ENCODE measurements at regions not wholly inside any gene's neighbourhood (a gene's known extent, or its start where the extent isn't known, plus 50 kb on each side); places are given as distances from the start of the nearest gene placed in this dataset.
"Not testable (repeated sequence)": the region's sequence is repeated elsewhere in the genome, so short reads cannot be mapped to it uniquely, and the experiment has no call there.

DNA sequence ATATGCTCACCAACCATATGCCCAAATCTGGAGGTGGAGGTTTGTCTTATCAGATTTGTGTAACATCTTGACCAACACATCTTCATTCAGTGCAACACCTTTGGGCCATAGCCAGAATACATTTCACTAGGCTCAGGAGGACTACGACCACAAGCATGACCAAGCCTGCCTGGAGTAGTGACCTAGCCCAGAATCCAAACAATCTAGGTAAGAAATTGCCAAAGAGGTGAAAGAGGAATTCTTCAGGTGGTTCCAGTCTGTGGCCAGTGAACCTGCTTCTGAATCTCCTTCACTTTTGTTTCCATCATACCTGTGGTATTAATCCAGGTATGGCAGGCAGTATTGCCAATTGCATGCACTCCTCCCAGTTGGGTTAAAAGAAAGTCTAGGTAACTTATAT lies 112.8 kb upstream of the RAB18 start:
- Histone ChIP-seq H3K27ac (ENCODE audit: low read depth, low read length) (no peak overlapping the region), H3K4me1 (ENCODE audit: control insufficient read depth, insufficient read depth, low read length, unreplicated experiment) (no peaks in the 10 kb centered on the region), H3K36me3 (ENCODE audit: insufficient read depth, low read length) (no peaks in the 10 kb centered on the region), H3K27me3 (ENCODE audit: insufficient read depth, low read length) (peaks cover 5% of the 10 kb centered on the region; the same call in 1 of the 2 replicates), H2AFZ (ENCODE audit: low read length, unreplicated experiment) (no peak overlapping the region), H3K79me2 (ENCODE audit: control insufficient read depth, insufficient read depth, low read length, unreplicated experiment) (no peaks in the 10 kb centered on the region), H3K4me3 (ENCODE audit: low read depth, low read length) (no peak overlapping the region)

GRCh38 chr10:27390681-27391080 lies 113.4 kb upstream of the RAB18 start:
- Histone ChIP-seq H3K36me3 (ENCODE audit: insufficient read depth, low read length) (no peaks in the 10 kb centered on the region), H3K27ac (ENCODE audit: low read depth, low read length) (no peak overlapping the region), H3K4me3 (ENCODE audit: low read depth, low read length) (no peak overlapping the region), H3K4me1 (ENCODE audit: control insufficient read depth, insufficient read depth, low read length, unreplicated experiment) (no peaks in the 10 kb centered on the region), H2AFZ (ENCODE audit: low read length, unreplicated experiment) (no peak overlapping the region), H3K27me3 (ENCODE audit: insufficient read depth, low read length) (peaks cover 5% of the 10 kb centered on the region; the same call in 1 of the 2 replicates), H3K79me2 (ENCODE audit: control insufficient read depth, insufficient read depth, low read length, unreplicated experiment) (no peaks in the 10 kb centered on the region)

- no peak overlapping the region for H2AFZ ChIP-seq (ENCODE audit: low read length, unreplicated experiment)
- H3K27ac ChIP-seq (ENCODE audit: low read depth, low read length), result no peak overlapping the region
- no peaks in the 10 kb centered on the region for H3K79me2 ChIP-seq (ENCODE audit: control insufficient read depth, insufficient read depth, low read length, unreplicated experiment)
- H3K4me1 ChIP-seq (ENCODE audit: control insufficient read depth, insufficient read depth, low read length, unreplicated experiment), result peaks cover 4% of the 10 kb centered on the region
- H3K27me3 ChIP-seq (ENCODE audit: insufficient read depth, low read length), result peaks cover 5% of the 10 kb centered on the region; the same call in 1 of the 2 replicates
- no peaks in the 10 kb centered on the region for H3K36me3 ChIP-seq (ENCODE audit: insufficient read depth, low read length)
- H3K4me3 ChIP-seq (ENCODE audit: low read depth, low read length), result no peak overlapping the region
These were observed 115.2 kb upstream of the RAB18 start for GRCh38 chr10:27388761-27389399.

DNA sequence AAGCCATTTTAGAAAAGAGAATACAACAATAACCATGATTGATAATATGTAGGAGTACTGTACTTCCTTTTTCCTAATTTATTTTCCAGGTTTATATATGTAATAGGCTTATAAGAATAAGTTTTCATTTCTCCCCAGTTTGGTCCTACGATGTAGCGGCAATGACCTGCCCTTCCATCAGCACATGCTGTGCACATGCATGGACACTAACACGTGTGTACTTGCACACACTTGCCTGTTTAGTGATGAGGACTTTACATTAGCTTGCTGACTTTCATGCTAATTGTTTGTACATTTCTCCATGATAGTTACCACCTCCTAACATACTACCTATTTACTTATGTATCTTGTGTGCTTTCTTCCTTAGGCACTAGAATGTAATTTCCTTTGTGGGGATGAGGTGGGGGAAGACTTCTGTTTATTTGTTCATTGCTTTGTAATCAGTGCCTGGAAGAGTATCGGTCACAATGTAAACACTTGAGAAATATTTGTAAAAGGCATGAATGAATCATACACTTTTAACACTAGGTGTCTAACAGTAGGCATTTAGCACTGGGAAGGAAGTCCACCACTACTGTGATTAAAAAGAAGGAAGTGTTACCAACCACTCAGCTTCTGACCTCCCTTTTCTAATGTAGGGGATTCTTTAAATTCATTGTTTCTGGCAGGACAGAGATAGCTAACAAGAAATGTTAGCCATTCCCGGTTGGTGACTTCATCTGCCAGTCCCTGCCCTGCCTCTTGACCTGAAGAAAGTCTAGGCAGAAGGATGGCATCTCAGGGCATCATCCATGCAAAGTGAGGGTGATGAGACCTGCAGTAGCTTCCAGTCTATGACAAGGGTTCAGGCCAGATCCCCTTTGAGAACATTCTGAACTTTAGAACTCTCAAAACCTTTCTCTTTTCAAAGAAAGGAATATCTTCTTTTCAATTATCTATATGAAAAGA lies 120.2 kb upstream of the RAB18 start:
- Histone ChIP-seq H3K27me3 (ENCODE audit: insufficient read depth, low read length) (peaks cover 5% of the 10 kb centered on the region; the same call in 1 of the 2 replicates), H3K79me2 (ENCODE audit: control insufficient read depth, insufficient read depth, low read length, unreplicated experiment) (no peaks in the 10 kb centered on the region), H2AFZ (ENCODE audit: low read length, unreplicated experiment) (no peak overlapping the region), H3K27ac (ENCODE audit: low read depth, low read length) (no peak overlapping the region), H3K4me1 (ENCODE audit: control insufficient read depth, insufficient read depth, low read length, unreplicated experiment) (peaks cover 8% of the 10 kb centered on the region), H3K36me3 (ENCODE audit: insufficient read depth, low read length) (no peaks in the 10 kb centered on the region), H3K4me3 (ENCODE audit: low read depth, low read length) (no peak overlapping the region)

DNA sequence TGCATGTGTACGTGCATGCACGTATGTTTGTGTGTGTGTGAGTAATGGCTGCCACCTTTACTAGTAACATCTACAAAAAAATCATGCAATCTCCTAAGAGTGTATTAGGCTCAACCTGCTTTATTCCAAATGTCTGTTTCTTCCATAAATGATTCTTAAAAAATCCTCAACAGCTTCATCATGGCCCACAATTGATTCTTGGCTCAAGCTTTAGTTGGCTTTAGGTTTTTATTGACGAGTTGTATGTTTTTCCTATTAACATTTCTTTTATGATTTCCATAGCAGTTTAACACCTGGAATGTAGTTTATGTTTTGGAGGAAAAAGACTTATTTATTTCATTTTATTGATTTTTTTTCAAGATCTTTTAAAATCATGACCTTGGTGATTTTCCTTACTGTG lies 121.9 kb upstream of the RAB18 start:
- H3K27ac ChIP-seq (ENCODE audit: low read depth, low read length), result no peak overlapping the region
- no peak overlapping the region for H2AFZ ChIP-seq (ENCODE audit: low read length, unreplicated experiment)
- H3K4me1 ChIP-seq (ENCODE audit: control insufficient read depth, insufficient read depth, low read length, unreplicated experiment), result peaks cover 8% of the 10 kb centered on the region
- no peak overlapping the region for H3K4me3 ChIP-seq (ENCODE audit: low read depth, low read length)
- no peaks in the 10 kb centered on the region for H3K36me3 ChIP-seq (ENCODE audit: insufficient read depth, low read length)
- peaks cover 10% of the 10 kb centered on the region for H3K27me3 ChIP-seq (ENCODE audit: insufficient read depth, low read length)
- no peaks in the 10 kb centered on the region for H3K79me2 ChIP-seq (ENCODE audit: control insufficient read depth, insufficient read depth, low read length, unreplicated experiment)

DNA sequence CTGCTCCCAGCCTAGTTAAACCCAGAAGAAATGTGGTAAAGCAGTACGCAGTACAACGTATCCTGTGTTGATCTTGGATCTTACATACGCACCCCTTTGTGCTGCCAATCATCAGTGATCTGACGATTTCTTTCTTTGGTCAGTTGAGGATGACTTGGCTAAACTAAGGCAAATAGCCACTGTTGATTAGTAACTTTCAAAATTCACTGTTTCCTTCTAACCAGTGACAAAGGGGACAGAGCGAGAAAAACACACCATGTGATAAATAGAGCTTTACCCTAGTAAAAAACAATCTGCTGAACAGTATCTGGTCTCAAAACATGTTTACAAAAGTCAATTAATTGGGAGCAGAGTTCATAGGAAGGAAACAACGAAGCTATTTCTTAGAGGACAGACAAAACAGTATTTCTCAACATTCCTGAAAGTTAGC lies 123.2 kb upstream of the RAB18 start:
- no peaks in the 10 kb centered on the region for H3K79me2 ChIP-seq (ENCODE audit: control insufficient read depth, insufficient read depth, low read length, unreplicated experiment)
- H2AFZ ChIP-seq (ENCODE audit: low read length, unreplicated experiment), result no peak overlapping the region
- peaks cover 8% of the 10 kb centered on the region for H3K4me1 ChIP-seq (ENCODE audit: control insufficient read depth, insufficient read depth, low read length, unreplicated experiment)
- peaks cover 21% of the 10 kb centered on the region for H3K27me3 ChIP-seq (ENCODE audit: insufficient read depth, low read length)
- no peak overlapping the region for H3K4me3 ChIP-seq (ENCODE audit: low read depth, low read length)
- H3K27ac ChIP-seq (ENCODE audit: low read depth, low read length), result no peak overlapping the region
- no peaks in the 10 kb centered on the region for H3K36me3 ChIP-seq (ENCODE audit: insufficient read depth, low read length)

- not testable (repeated sequence) for H3K36me3 ChIP-seq (ENCODE audit: insufficient read depth, low read length); H3K4me1 ChIP-seq (ENCODE audit: control insufficient read depth, insufficient read depth, low read length, unreplicated experiment); H2AFZ ChIP-seq (ENCODE audit: low read length, unreplicated experiment); H3K79me2 ChIP-seq (ENCODE audit: control insufficient read depth, insufficient read depth, low read length, unreplicated experiment); H3K27ac ChIP-seq (ENCODE audit: low read depth, low read length); H3K4me3 ChIP-seq (ENCODE audit: low read depth, low read length)
- peaks cover 30% of the 10 kb centered on the region for H3K27me3 ChIP-seq (ENCODE audit: insufficient read depth, low read length)
These were observed 125.1 kb upstream of the RAB18 start for GRCh38 chr10:27379041-27379440.

GRCh38 chr10:27373566-27374160 lies 130.4 kb upstream of the RAB18 start:
- Histone ChIP-seq H3K4me3 (ENCODE audit: low read depth, low read length) (no peak overlapping the region), H3K79me2 (ENCODE audit: control insufficient read depth, insufficient read depth, low read length, unreplicated experiment) (no peaks in the 10 kb centered on the region), H3K36me3 (ENCODE audit: insufficient read depth, low read length) (no peaks in the 10 kb centered on the region), H3K27me3 (ENCODE audit: insufficient read depth, low read length) (peaks cover 24% of the 10 kb centered on the region), H3K4me1 (ENCODE audit: control insufficient read depth, insufficient read depth, low read length, unreplicated experiment) (peaks cover 3% of the 10 kb centered on the region), H3K27ac (ENCODE audit: low read depth, low read length) (no peak overlapping the region), H2AFZ (ENCODE audit: low read length, unreplicated experiment) (no peak overlapping the region)

DNA sequence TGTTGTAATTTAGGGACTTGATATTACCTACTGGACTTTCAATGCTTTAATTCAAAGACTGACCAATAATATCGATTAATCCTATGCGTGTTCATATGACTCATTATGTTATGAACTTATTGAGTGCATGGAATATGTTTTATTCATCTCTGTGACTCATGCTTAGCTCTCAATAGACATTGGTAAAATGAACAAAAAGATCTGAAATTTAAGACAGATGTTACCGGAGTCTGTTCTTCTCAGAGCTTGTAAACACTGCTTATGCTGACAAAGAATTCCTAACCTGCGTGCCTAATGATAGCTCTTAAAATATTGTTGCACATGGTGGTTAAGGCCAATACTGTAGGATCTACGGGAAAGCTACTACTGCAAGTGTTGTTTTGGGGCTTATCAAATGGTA lies 131.5 kb upstream of the ACBD5 start:
- H3K4me3 ChIP-seq (ENCODE audit: low read depth, low read length), result no peak overlapping the region
- peaks cover 18% of the 10 kb centered on the region for H3K27me3 ChIP-seq (ENCODE audit: insufficient read depth, low read length)
- H3K4me1 ChIP-seq (ENCODE audit: control insufficient read depth, insufficient read depth, low read length, unreplicated experiment), result peaks cover 3% of the 10 kb centered on the region
- no peak overlapping the region for H3K27ac ChIP-seq (ENCODE audit: low read depth, low read length)
- no peaks in the 10 kb centered on the region for H3K79me2 ChIP-seq (ENCODE audit: control insufficient read depth, insufficient read depth, low read length, unreplicated experiment)
- no peaks in the 10 kb centered on the region for H3K36me3 ChIP-seq (ENCODE audit: insufficient read depth, low read length)
- no peak overlapping the region for H2AFZ ChIP-seq (ENCODE audit: low read length, unreplicated experiment)

GRCh38 chr10:27371375-27371774 lies 130.8 kb upstream of the ACBD5 start:
- H2AFZ ChIP-seq (ENCODE audit: low read length, unreplicated experiment); H3K79me2 ChIP-seq (ENCODE audit: control insufficient read depth, insufficient read depth, low read length, unreplicated experiment); H3K4me3 ChIP-seq (ENCODE audit: low read depth, low read length): not testable (repeated sequence)

More at GRCh38 chr10:27371375-27371774, 130.8 kb upstream of the ACBD5 start:
- not testable (repeated sequence) for H3K27ac ChIP-seq (ENCODE audit: low read depth, low read length); H3K36me3 ChIP-seq (ENCODE audit: insufficient read depth, low read length); H3K4me1 ChIP-seq (ENCODE audit: control insufficient read depth, insufficient read depth, low read length, unreplicated experiment)
- peaks cover 11% of the 10 kb centered on the region for H3K27me3 ChIP-seq (ENCODE audit: insufficient read depth, low read length)

All from ACC112 (cell line).